ENCODE measurements at regions not wholly inside any gene's neighbourhood (a gene's known extent, or its start where the extent isn't known, plus 50 kb on each side); places are given as distances from the start of the nearest gene placed in this dataset.

DNA sequence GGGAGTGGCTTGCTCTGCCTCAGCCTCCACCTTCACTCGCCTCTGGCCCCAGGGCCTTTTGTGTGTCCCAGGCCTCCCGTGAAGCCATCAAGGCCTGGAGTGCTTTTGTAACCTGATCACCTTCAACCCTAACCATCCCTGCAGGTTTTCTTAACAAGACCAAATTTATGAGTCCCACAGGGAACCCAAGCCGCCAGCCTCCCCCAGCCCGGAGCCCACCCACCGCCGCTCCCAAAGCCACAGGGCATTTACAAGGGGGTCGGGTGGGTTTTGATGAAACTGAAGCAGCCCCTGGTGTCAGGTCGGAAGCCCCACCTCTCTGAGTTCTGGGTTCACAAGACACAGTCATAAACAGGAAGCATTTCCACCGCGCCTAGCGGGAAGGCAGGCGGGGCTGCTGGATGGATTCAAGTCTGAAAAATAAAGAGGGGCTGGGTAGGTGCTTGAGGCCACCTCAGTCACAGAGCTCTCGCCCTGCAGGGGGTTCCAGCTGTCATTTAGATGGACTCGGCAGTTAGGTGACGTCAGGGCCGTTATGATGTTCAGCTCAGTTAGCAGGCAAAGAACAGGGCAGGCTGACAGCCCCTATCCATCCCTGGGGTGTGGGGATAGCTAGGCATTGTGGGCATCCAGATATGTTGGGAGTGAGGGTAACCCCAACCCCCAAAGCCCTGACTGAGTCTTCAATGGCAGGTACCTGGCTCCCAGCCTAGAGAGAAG, 128.5 kb downstream of the BCOR start:
- in situ Hi-C loops (cut with MboI): no loop called here
- no peak overlapping the region for H2AFZ ChIP-seq
- WGBS, 2 experiments (ENCODE audit: low coverage in 1 of 2, low lambda C conversion rate in 2 of 2, missing lambda C conversion rate in 2 of 2): 59 to 83% methylated on average over 6 to 15 of the region's 16 CpGs

DNA sequence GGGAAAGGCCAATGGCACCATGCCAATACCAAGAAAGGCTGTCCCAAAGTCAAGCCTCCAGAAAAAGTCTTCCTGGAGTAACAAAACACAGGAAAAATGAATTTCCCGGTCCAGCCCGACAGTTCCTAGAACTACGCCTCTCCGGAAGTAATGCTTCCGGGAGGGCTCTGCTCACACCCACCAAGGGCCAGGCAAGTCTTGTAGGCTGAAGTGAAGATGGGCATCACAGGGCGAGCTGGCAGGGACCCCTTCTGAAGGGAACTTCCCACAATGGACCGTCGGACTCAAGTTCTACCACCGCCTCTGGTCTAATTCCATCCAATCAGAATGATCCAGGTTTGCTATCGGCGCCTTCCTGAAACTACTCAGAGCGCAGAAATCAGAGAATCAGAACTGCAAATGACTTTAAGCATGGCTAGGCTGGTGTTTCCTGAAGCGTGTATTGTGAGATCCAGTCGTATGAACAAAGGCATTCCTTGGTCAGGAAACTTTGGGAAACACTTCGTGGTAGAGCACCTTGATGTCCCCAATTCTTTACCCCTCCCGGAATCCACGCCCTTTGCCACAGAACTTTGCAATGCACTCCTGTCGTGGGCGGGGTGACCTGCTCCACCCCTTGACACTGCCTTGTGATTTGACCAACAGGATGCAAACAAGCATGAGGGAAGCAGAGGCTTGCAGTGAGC, 127.8 kb downstream of the BCOR start:
- no peak overlapping the region for H3K4me3 ChIP-seq
- no peaks in the 10 kb centered on the region for H3K9me2 ChIP-seq (ENCODE audit: insufficient read depth)
- H4K20me1 ChIP-seq (ENCODE audit: insufficient read depth): no peaks in the 10 kb centered on the region
- no peak overlapping the region for H3K4me2 ChIP-seq (ENCODE audit: unreplicated experiment)
- no peaks in the 10 kb centered on the region for H3K9me3 ChIP-seq (ENCODE audit: low read depth)
- in situ Hi-C loops (cut with MboI): no loop called here
- no peaks in the 10 kb centered on the region for H3K36me3 ChIP-seq (ENCODE audit: low read depth)
- H3K27me3 ChIP-seq (replicated peaks; ENCODE audit: insufficient read depth): no peaks in the 10 kb centered on the region
- 72 to 76% methylated on average over 15 to 16 of the region's 19 CpGs for WGBS, 2 experiments (ENCODE audit: low coverage in 1 of 2, low lambda C conversion rate in 2 of 2, missing lambda C conversion rate in 2 of 2)
- no peak overlapping the region for H2AFZ ChIP-seq
- H3F3A ChIP-seq (ENCODE audit: insufficient read depth): peaks cover 3% of the 10 kb centered on the region; the same call in 1 of the 2 replicates
- no peak for DNase-seq
- H3K9ac ChIP-seq: no peak overlapping the region
- no peaks in the 10 kb centered on the region; the same call in 1 of the 2 replicates for H3K4me1 ChIP-seq (ENCODE audit: insufficient read depth)
- no peak overlapping the region for H3K27ac ChIP-seq
- no peak for TF ChIP-seq EZH2phosphoT487 (IDR thresholded peaks at IDR 0.05; ENCODE audit: insufficient read depth, low read depth)
- no peak for TF ChIP-seq EZH2 (IDR thresholded peaks at IDR 0.05; ENCODE audit: insufficient read depth, poor library complexity, severe bottlenecking)
- H3K79me2 ChIP-seq (ENCODE audit: insufficient read depth): no peaks in the 10 kb centered on the region

More for the DNA sequence above, 128.5 kb downstream of the BCOR start:
- H3K27me3 ChIP-seq (replicated peaks; ENCODE audit: insufficient read depth): no peaks in the 10 kb centered on the region
- H3K9ac ChIP-seq: no peak overlapping the region
- H3K9me3 ChIP-seq (ENCODE audit: low read depth): no peaks in the 10 kb centered on the region
- TF ChIP-seq EZH2phosphoT487 (IDR thresholded peaks at IDR 0.05; ENCODE audit: insufficient read depth, low read depth) (no peak), EZH2 (IDR thresholded peaks at IDR 0.05; ENCODE audit: insufficient read depth, poor library complexity, severe bottlenecking) (no peak)
- no peaks in the 10 kb centered on the region for H3K79me2 ChIP-seq (ENCODE audit: insufficient read depth)
- H3K9me2 ChIP-seq (ENCODE audit: insufficient read depth): no peaks in the 10 kb centered on the region
- H4K20me1 ChIP-seq (ENCODE audit: insufficient read depth): no peaks in the 10 kb centered on the region
- H3K27ac ChIP-seq: no peak overlapping the region
- no peak overlapping the region for H3K4me2 ChIP-seq (ENCODE audit: unreplicated experiment)
- H3K36me3 ChIP-seq (ENCODE audit: low read depth): no peaks in the 10 kb centered on the region
- no peak for DNase-seq
- peaks cover 3% of the 10 kb centered on the region; the same call in 1 of the 2 replicates for H3F3A ChIP-seq (ENCODE audit: insufficient read depth)
- no peak overlapping the region for H3K4me3 ChIP-seq
- no peaks in the 10 kb centered on the region; the same call in 1 of the 2 replicates for H3K4me1 ChIP-seq (ENCODE audit: insufficient read depth)

- in situ Hi-C loops (cut with MboI): no loop called here
- no peaks in the 10 kb centered on the region for H4K20me1 ChIP-seq (ENCODE audit: insufficient read depth)
- no peak overlapping the region for H3K4me3 ChIP-seq
- DNase-seq: no peak
- H3K9me3 ChIP-seq (ENCODE audit: low read depth): no peaks in the 10 kb centered on the region
- H3K4me1 ChIP-seq (ENCODE audit: insufficient read depth): no peaks in the 10 kb centered on the region; the same call in 1 of the 2 replicates
- peak overlapping the region; percentile 56 for H3K27ac ChIP-seq
- WGBS, 2 experiments (ENCODE audit: low coverage in 1 of 2, low lambda C conversion rate in 2 of 2, missing lambda C conversion rate in 2 of 2): 92 to 100% methylated on average over 2 of the region's 2 CpGs
- H3K9me2 ChIP-seq (ENCODE audit: insufficient read depth): no peaks in the 10 kb centered on the region
- H3K79me2 ChIP-seq (ENCODE audit: insufficient read depth): no peaks in the 10 kb centered on the region
- TF ChIP-seq EZH2 (IDR thresholded peaks at IDR 0.05; ENCODE audit: insufficient read depth, poor library complexity, severe bottlenecking): no peak
- TF ChIP-seq EZH2phosphoT487 (IDR thresholded peaks at IDR 0.05; ENCODE audit: insufficient read depth, low read depth): no peak
- H3K36me3 ChIP-seq (ENCODE audit: low read depth): no peaks in the 10 kb centered on the region
- peaks cover 3% of the 10 kb centered on the region; the same call in 1 of the 2 replicates for H3F3A ChIP-seq (ENCODE audit: insufficient read depth)
- H2AFZ ChIP-seq: no peak overlapping the region
- H3K9ac ChIP-seq: no peak overlapping the region
- no peaks in the 10 kb centered on the region for H3K27me3 ChIP-seq (replicated peaks; ENCODE audit: insufficient read depth)
- no peak overlapping the region for H3K4me2 ChIP-seq (ENCODE audit: unreplicated experiment)
Observed at GRCh38 chrX:39971760-39972159, 126.0 kb downstream of the BCOR start.

DNA sequence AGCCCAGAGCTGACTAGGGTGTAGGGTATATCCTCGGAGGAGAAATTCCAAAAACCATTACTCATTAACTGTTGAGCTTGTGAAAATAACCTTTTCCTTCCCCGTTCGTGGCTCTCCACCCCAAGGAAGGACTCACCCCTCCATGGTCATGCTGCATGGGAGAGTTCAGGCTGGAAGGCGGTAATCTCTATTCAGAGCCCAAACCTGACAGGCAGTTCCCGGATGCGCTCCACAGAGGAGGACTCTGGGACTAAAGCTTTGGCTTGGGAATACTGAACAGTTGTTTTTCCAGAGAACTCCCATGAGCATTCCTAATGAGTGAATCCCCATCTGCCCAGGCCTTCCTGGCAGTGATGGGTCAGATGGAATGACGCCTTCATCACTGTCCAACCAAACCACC, 125.4 kb downstream of the BCOR start:
- H3K36me3 ChIP-seq (ENCODE audit: low read depth): no peaks in the 10 kb centered on the region
- peak; percentile 56 for DNase-seq
- no peaks in the 10 kb centered on the region for H3K79me2 ChIP-seq (ENCODE audit: insufficient read depth)
- no peaks in the 10 kb centered on the region for H3K9me2 ChIP-seq (ENCODE audit: insufficient read depth)
- H3K27me3 ChIP-seq (replicated peaks; ENCODE audit: insufficient read depth): no peaks in the 10 kb centered on the region
- in situ Hi-C loops (cut with MboI): no loop called here
- peak overlapping the region; percentile 56 for H3K27ac ChIP-seq
- H4K20me1 ChIP-seq (ENCODE audit: insufficient read depth): no peaks in the 10 kb centered on the region
- 52 to 53% methylated on average over 6 of the region's 7 CpGs for WGBS, 2 experiments (ENCODE audit: low coverage in 1 of 2, low lambda C conversion rate in 2 of 2, missing lambda C conversion rate in 2 of 2)
- H3K4me3 ChIP-seq: no peak overlapping the region
- H3K4me2 ChIP-seq (ENCODE audit: unreplicated experiment): no peak overlapping the region
- no peak overlapping the region for H2AFZ ChIP-seq
- no peaks in the 10 kb centered on the region for H3K9me3 ChIP-seq (ENCODE audit: low read depth)
- H3K9ac ChIP-seq: no peak overlapping the region; the same call in 1 of the 2 replicates
- H3F3A ChIP-seq (ENCODE audit: insufficient read depth): peaks cover 3% of the 10 kb centered on the region; the same call in 1 of the 2 replicates
- no peaks in the 10 kb centered on the region; the same call in 1 of the 2 replicates for H3K4me1 ChIP-seq (ENCODE audit: insufficient read depth)
- TF ChIP-seq EZH2 (IDR thresholded peaks at IDR 0.05; ENCODE audit: insufficient read depth, poor library complexity, severe bottlenecking) (no peak), EZH2phosphoT487 (IDR thresholded peaks at IDR 0.05; ENCODE audit: insufficient read depth, low read depth) (no peak)
